ENCODE measurements at regions not wholly inside any gene's neighbourhood (a gene's known extent, or its start where the extent isn't known, plus 50 kb on each side); places are given as distances from the start of the nearest gene placed in this dataset.

DNA sequence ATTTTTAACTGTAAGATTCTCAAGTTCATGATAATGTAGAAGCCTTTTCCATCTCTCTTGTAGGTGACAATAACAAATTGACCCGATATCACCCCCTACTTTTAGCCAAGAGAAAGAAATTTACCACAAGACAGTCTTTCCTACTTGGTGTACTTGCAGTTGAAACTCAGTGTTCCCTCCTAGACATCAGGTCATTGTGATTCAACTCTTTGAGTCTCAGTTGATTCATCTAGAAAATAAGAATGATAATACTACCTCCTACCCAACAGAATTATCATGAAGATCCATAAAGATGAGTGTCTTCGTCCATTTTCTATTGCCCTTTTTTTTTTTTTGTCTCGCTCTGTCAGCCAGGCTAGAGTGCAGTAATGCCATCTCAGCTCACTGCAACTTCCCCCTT, 51.3 kb upstream of the TRERF1 start:
- TF ChIP-seq, protein P1, sequence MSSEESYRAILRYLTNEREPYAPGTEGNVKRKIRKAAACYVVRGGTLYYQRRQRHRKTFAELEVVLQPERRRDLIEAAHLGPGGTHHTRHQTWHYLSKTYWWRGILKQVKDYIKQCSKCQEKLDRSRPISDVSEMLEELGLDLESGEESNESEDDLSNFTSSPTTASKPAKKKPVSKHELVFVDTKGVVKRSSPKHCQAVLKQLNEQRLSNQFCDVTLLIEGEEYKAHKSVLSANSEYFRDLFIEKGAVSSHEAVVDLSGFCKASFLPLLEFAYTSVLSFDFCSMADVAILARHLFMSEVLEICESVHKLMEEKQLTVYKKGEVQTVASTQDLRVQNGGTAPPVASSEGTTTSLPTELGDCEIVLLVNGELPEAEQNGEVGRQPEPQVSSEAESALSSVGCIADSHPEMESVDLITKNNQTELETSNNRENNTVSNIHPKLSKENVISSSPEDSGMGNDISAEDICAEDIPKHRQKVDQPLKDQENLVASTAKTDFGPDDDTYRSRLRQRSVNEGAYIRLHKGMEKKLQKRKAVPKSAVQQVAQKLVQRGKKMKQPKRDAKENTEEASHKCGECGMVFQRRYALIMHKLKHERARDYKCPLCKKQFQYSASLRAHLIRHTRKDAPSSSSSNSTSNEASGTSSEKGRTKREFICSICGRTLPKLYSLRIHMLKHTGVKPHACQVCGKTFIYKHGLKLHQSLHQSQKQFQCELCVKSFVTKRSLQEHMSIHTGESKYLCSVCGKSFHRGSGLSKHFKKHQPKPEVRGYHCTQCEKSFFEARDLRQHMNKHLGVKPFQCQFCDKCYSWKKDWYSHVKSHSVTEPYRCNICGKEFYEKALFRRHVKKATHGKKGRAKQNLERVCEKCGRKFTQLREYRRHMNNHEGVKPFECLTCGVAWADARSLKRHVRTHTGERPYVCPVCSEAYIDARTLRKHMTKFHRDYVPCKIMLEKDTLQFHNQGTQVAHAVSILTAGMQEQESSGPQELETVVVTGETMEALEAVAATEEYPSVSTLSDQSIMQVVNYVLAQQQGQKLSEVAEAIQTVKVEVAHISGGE (CRISPR knock-in tag; IDR thresholded peaks at IDR 0.05) = no peak
- TF ChIP-seq CBX5 (IDR thresholded peaks at IDR 0.05; ENCODE audit: borderline replicate concordance, low read depth) (no peak), BCOR (IDR thresholded peaks at IDR 0.05) (no peak), NRF1 (conservative IDR thresholded peaks at IDR 0.05 in 1 of 2, IDR thresholded peaks at IDR 0.05 in 1 of 2) (no peak), PHF20 (IDR thresholded peaks at IDR 0.05; ENCODE audit: partially characterized antibody) (no peak), ZNF232 (CRISPR knock-in tag; IDR thresholded peaks at IDR 0.05) (no peak)
- TF ChIP-seq, protein P2, sequence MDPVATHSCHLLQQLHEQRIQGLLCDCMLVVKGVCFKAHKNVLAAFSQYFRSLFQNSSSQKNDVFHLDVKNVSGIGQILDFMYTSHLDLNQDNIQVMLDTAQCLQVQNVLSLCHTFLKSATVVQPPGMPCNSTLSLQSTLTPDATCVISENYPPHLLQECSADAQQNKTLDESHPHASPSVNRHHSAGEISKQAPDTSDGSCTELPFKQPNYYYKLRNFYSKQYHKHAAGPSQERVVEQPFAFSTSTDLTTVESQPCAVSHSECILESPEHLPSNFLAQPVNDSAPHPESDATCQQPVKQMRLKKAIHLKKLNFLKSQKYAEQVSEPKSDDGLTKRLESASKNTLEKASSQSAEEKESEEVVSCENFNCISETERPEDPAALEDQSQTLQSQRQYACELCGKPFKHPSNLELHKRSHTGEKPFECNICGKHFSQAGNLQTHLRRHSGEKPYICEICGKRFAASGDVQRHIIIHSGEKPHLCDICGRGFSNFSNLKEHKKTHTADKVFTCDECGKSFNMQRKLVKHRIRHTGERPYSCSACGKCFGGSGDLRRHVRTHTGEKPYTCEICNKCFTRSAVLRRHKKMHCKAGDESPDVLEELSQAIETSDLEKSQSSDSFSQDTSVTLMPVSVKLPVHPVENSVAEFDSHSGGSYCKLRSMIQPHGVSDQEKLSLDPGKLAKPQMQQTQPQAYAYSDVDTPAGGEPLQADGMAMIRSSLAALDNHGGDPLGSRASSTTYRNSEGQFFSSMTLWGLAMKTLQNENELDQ (CRISPR knock-in tag; IDR thresholded peaks at IDR 0.05; ENCODE audit: borderline replicate concordance) = no peak
- in situ Hi-C loops (cut with MboI) (no loop called here), intact Hi-C loops (cut with micrococcal nuclease) (no loop called here)
- H3K9me3 ChIP-seq (replicated peaks; ENCODE audit: control insufficient read depth, insufficient read depth, low read depth, low read length) = no peaks in the 10 kb centered on the region
- no peaks in the 10 kb centered on the region for H3K36me3 ChIP-seq (ENCODE audit: control insufficient read depth, insufficient read depth, low read length)
- WGBS (ENCODE audit: insufficient coverage, low coverage, missing lambda C conversion rate) = 6% methylated on average over 3 of the region's 3 CpGs
- no peaks in the 10 kb centered on the region for H4K20me1 ChIP-seq (replicated peaks; ENCODE audit: control insufficient read depth, insufficient read depth, low read length)
- H3K79me2 ChIP-seq (ENCODE audit: control insufficient read depth, insufficient read depth, low read length) = no peaks in the 10 kb centered on the region
- CTCF ChIA-PET (ENCODE audit: low intra/inter-chr PET ratio) = no interaction called here
- DNase-seq (ENCODE audit: extremely low read depth in 1 of 4, low spot score in 3 of 4) (no peak), ATAC-seq (no peak), FAIRE-seq (no peak)
- no peak overlapping the region for H3K4me2 ChIP-seq (ENCODE audit: insufficient read depth, low read length)
- H3K9ac ChIP-seq (ENCODE audit: insufficient read depth in 1 of 2, low read depth in 2 of 2, low read length in 2 of 2) = no peak overlapping the region
- no TSS peak for BruUV-seq (replicated peaks)
- POLR2A ChIA-PET = no interaction called here
- H3K27me3 ChIP-seq (ENCODE audit: control insufficient read depth in 2 of 2, insufficient read depth in 2 of 2, low read length in 2 of 2) = peaks cover 0 to 6% of the 10 kb centered on the region in 2 experiments; a peak in 1 of 5 replicates
- no peak overlapping the region for H3K27ac ChIP-seq (ENCODE audit: extremely low read depth, low read depth, low read length)
- H3K9me1 ChIP-seq (ENCODE audit: control insufficient read depth, insufficient read depth, low read length) = no peaks in the 10 kb centered on the region
- H3K4me1 ChIP-seq (replicated peaks in 1 of 2; ENCODE audit: control insufficient read depth in 2 of 2, insufficient read depth in 2 of 2, low read length in 2 of 2) = no peaks in the 10 kb centered on the region
- H3K4me3 ChIP-seq = no peak overlapping the region
- H2AFZ ChIP-seq (ENCODE audit: low read depth, low read length) = no peak overlapping the region

Measured in K562 (cell line).